ENCODE measurements at regions not wholly inside any gene's neighbourhood (a gene's known extent, or its start where the extent isn't known, plus 50 kb on each side); places are given as distances from the start of the nearest gene placed in this dataset.

DNA sequence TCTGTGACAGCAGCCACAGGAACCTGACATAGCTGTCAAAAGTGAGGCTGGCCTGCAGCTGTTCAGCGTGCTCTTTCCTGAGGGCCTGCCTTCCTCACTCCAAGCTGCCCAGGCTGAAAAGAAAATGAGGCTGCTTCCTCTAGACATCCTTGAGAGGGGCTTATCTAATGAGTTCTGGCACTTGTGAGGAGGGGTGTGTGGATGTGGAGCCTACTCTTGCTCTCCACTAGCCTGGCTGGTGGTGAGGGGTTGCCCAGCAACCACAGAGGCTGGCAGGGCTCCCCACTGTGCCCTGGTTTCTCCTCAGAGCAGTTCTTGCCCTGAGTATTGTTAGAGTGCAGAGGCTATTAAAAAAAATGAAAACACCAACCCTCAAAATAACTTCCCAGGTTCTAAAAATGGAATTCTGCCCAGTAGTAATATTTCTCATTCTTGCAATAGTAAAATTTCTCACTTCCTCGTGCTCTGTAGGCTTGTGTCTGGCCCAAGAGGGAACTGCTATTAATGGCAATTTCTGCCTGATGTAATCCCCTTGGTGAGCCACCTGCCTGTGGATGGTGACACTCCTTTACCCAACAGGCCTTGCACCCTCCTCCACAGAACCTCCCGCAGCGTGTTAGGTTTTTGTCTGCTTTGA is 52.6 kb upstream of the EPS8L3 start:
- H2AFZ ChIP-seq (ENCODE audit: low read length): no peak overlapping the region
- no peaks in the 10 kb centered on the region for H3K79me2 ChIP-seq (ENCODE audit: insufficient read depth, low read length)
- no peak overlapping the region for H3K4me3 ChIP-seq (ENCODE audit: insufficient read depth, low read length)
- H3K36me3 ChIP-seq (ENCODE audit: insufficient read depth, low read length): no peaks in the 10 kb centered on the region
- H3K4me1 ChIP-seq (ENCODE audit: insufficient read depth, low read length): peaks cover 6% of the 10 kb centered on the region
- TF ChIP-seq, protein P1, sequence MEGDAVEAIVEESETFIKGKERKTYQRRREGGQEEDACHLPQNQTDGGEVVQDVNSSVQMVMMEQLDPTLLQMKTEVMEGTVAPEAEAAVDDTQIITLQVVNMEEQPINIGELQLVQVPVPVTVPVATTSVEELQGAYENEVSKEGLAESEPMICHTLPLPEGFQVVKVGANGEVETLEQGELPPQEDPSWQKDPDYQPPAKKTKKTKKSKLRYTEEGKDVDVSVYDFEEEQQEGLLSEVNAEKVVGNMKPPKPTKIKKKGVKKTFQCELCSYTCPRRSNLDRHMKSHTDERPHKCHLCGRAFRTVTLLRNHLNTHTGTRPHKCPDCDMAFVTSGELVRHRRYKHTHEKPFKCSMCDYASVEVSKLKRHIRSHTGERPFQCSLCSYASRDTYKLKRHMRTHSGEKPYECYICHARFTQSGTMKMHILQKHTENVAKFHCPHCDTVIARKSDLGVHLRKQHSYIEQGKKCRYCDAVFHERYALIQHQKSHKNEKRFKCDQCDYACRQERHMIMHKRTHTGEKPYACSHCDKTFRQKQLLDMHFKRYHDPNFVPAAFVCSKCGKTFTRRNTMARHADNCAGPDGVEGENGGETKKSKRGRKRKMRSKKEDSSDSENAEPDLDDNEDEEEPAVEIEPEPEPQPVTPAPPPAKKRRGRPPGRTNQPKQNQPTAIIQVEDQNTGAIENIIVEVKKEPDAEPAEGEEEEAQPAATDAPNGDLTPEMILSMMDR (IDR thresholded peaks at IDR 0.05; ENCODE audit: extremely low read depth, low read depth, low read length): no peak
- DNase-seq (ENCODE audit: insufficient read length, low spot score, missing footprints): no peak
- H3K27ac ChIP-seq (ENCODE audit: low read depth, low read length): no peak overlapping the region
- H3K27me3 ChIP-seq (ENCODE audit: insufficient read depth, low read length): no peaks in the 10 kb centered on the region
- peaks cover 3% of the 10 kb centered on the region for H3K9me3 ChIP-seq (ENCODE audit: low read depth, low read length)
- no peaks in the 10 kb centered on the region for H4K20me1 ChIP-seq (ENCODE audit: insufficient read depth, low read length)
- no peak overlapping the region for H3K4me2 ChIP-seq (ENCODE audit: insufficient read depth, low read length)

DNA sequence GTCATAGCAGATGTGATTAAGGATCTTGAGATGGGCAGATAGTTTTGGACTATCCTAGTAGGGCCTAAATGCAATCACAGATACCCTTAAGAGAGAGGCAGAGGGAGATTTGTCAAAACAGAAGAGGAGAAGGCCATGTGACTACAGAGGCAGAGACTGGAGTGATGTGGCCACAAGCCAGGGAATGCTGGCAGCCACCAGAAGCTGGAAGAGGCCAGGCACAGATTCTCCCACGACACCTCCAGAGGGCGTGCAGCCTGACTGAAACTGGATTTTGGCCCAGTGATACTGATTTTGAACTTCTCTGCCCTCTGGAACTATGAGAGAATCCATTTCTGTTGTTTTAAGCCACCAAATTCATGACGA is 52.1 kb upstream of the EPS8L3 start:
- Histone ChIP-seq H3K4me3 (ENCODE audit: insufficient read depth, low read length) (no peak overlapping the region), H3K27me3 (ENCODE audit: insufficient read depth, low read length) (no peaks in the 10 kb centered on the region), H2AFZ (ENCODE audit: low read length) (no peak overlapping the region), H3K4me1 (ENCODE audit: insufficient read depth, low read length) (peaks cover 2% of the 10 kb centered on the region), H3K36me3 (ENCODE audit: insufficient read depth, low read length) (no peaks in the 10 kb centered on the region), H4K20me1 (ENCODE audit: insufficient read depth, low read length) (no peaks in the 10 kb centered on the region), H3K79me2 (ENCODE audit: insufficient read depth, low read length) (no peaks in the 10 kb centered on the region), H3K9me3 (ENCODE audit: low read depth, low read length) (peaks cover 3% of the 10 kb centered on the region), H3K27ac (ENCODE audit: low read depth, low read length) (no peak overlapping the region), H3K4me2 (ENCODE audit: insufficient read depth, low read length) (no peak overlapping the region)
- DNase-seq (ENCODE audit: insufficient read length, low spot score, missing footprints): no peak
- TF ChIP-seq, protein P1 (IDR thresholded peaks at IDR 0.05; ENCODE audit: extremely low read depth, low read depth, low read length): no peak

DNA sequence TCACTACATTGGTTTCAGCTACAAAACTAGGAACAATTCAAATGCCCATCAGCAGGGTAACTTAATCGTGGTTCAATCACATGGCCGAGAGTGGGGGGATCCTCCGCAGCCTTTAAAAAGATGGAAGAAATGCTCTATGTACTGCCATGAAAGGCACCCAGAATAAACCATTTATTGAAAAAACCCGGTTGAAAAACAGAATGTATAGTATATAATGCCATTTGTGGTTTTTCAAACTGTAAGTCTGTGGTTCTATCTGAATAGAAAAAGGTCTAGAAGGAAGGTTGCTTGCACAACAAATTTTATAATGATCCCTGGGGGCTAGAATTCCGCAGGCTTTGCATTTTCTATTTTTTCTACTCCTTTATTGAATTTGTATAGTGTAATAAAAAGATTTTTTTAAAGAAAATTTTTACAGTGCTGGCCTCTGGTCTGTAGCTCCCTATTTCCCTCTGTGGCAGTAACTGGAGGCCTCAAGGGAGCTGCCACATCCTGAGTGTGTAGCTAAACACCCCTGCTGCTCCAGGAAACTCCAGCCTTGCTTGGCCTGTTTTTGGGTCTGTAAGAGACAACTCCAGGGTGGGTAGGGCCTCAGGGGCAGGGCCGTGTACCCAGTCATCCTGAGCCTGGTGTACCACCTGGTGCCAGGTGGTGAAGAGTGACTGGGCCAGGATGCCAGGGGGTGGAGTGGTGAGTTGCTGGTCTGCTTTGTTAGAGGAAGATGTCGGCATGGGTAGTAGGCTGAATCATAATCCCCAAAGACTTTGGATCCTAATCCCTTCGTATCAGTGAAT is 51.5 kb upstream of the EPS8L3 start:
- no peak overlapping the region for H3K4me2 ChIP-seq (ENCODE audit: insufficient read depth, low read length)
- H3K27me3 ChIP-seq (ENCODE audit: insufficient read depth, low read length): no peaks in the 10 kb centered on the region
- no peak overlapping the region for H3K4me3 ChIP-seq (ENCODE audit: insufficient read depth, low read length)
- no peaks in the 10 kb centered on the region for H3K4me1 ChIP-seq (ENCODE audit: insufficient read depth, low read length)
- H2AFZ ChIP-seq (ENCODE audit: low read length): no peak overlapping the region
- TF ChIP-seq, protein P1 (IDR thresholded peaks at IDR 0.05; ENCODE audit: extremely low read depth, low read depth, low read length): no peak
- H3K27ac ChIP-seq (ENCODE audit: low read depth, low read length): no peak overlapping the region
- H3K36me3 ChIP-seq (ENCODE audit: insufficient read depth, low read length): no peaks in the 10 kb centered on the region
- peaks cover 3% of the 10 kb centered on the region for H3K9me3 ChIP-seq (ENCODE audit: low read depth, low read length)
- no peaks in the 10 kb centered on the region for H3K79me2 ChIP-seq (ENCODE audit: insufficient read depth, low read length)
- H4K20me1 ChIP-seq (ENCODE audit: insufficient read depth, low read length): no peaks in the 10 kb centered on the region
- no peak for DNase-seq (ENCODE audit: insufficient read length, low spot score, missing footprints)

DNA sequence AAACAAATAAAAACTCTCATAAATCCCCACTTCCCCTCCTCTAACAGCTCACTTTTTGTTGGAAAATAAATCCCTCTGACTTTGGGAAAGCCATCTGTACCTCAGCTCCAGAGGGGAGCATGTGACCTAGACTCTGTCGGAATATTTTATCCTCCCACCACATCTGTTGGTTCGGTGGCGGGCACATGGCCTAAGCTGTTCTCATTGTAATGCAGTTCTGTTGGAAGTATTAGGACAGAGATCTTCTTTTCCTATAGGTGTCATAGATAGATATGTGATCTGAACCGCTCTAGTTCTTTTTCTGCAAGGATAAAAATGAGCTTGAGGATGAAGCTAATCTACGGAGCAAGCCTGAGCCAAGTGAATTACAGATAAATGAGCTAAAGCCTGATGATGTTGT is 50.5 kb upstream of the EPS8L3 start:
- no peak for DNase-seq (ENCODE audit: insufficient read length, low spot score, missing footprints)
- H3K9me3 ChIP-seq (ENCODE audit: low read depth, low read length): peaks cover 3% of the 10 kb centered on the region
- H3K4me3 ChIP-seq (ENCODE audit: insufficient read depth, low read length): no peak overlapping the region
- no peak overlapping the region for H3K27ac ChIP-seq (ENCODE audit: low read depth, low read length)
- H4K20me1 ChIP-seq (ENCODE audit: insufficient read depth, low read length): no peaks in the 10 kb centered on the region
- TF ChIP-seq, protein P1 (IDR thresholded peaks at IDR 0.05; ENCODE audit: extremely low read depth, low read depth, low read length): no peak
- H3K27me3 ChIP-seq (ENCODE audit: insufficient read depth, low read length): no peaks in the 10 kb centered on the region
- H3K4me1 ChIP-seq (ENCODE audit: insufficient read depth, low read length): no peaks in the 10 kb centered on the region
- H2AFZ ChIP-seq (ENCODE audit: low read length): no peak overlapping the region
- H3K4me2 ChIP-seq (ENCODE audit: insufficient read depth, low read length): no peak overlapping the region
- no peaks in the 10 kb centered on the region for H3K36me3 ChIP-seq (ENCODE audit: insufficient read depth, low read length)
- no peaks in the 10 kb centered on the region for H3K79me2 ChIP-seq (ENCODE audit: insufficient read depth, low read length)
